Mesenchymal stem cell (in vitro differentiated cells and primary cell): ENCODE measurements at regions not wholly inside any gene's neighbourhood (a gene's known extent, or its start where the extent isn't known, plus 50 kb on each side); places are given as distances from the start of the nearest gene placed in this dataset.
A peak's percentile ranks its signal among the peaks of the same experiment; 100 is the strongest.

Experiments used
- DNase-seq: peaks from one replicate; pipeline ENCODE4 v3.0.0-alpha.2; 2013
- H2AFZ ChIP-seq: one replicate; pipeline ENCODE4 v1.6.1; 2013; ENCODE audit warnings: low read depth, mild to moderate bottlenecking, control low read depth, inconsistent platforms, low read length, moderate library complexity
- H2AK5ac ChIP-seq: 2 replicates; pipeline ENCODE4 v1.6.1; 2013; ENCODE audit warnings: low read length, moderate library complexity, mild to moderate bottlenecking, inconsistent platforms; ENCODE audit not compliant: severe bottlenecking
- H2BK120ac ChIP-seq: one replicate; pipeline ENCODE4 v1.6.1; 2013; ENCODE audit warnings: low read depth, mild to moderate bottlenecking, inconsistent platforms, low read length, moderate library complexity
- H2BK12ac ChIP-seq, 2 experiments: one replicate each; pipeline ENCODE4 v1.6.1; 2013; ENCODE audit warnings: inconsistent platforms in 2 of 2, low read length in 2 of 2, mild to moderate bottlenecking in 2 of 2, moderate library complexity in 2 of 2, control low read depth in 1 of 2
- H2BK15ac ChIP-seq: one replicate; pipeline ENCODE4 v1.6.1; 2013; ENCODE audit warnings: mild to moderate bottlenecking, low read depth, inconsistent platforms; ENCODE audit not compliant: poor library complexity, severe bottlenecking
- H2BK5ac ChIP-seq: 2 replicates; pipeline ENCODE4 v1.6.1; 2013; ENCODE audit warnings: low read depth, mild to moderate bottlenecking, low read length, control low read depth, inconsistent platforms; ENCODE audit not compliant: poor library complexity, severe bottlenecking
- H3K14ac ChIP-seq, 2 experiments: one replicate each; pipeline ENCODE4 v1.6.1; 2013; ENCODE audit warnings: inconsistent platforms in 2 of 2, low read length in 2 of 2, control low read depth in 1 of 2, mild to moderate bottlenecking in 1 of 2, moderate library complexity in 1 of 2
- H3K18ac ChIP-seq, 2 experiments: one replicate each; pipeline ENCODE4 v1.6.1; 2013; ENCODE audit warnings: inconsistent platforms in 2 of 2, low read length in 2 of 2, control low read depth in 1 of 2, low read depth in 1 of 2, mild to moderate bottlenecking in 1 of 2
- H3K23ac ChIP-seq, 2 experiments: one replicate each; pipeline ENCODE4 v1.6.1; 2013; ENCODE audit warnings: inconsistent platforms in 2 of 2, low read length in 2 of 2, mild to moderate bottlenecking in 2 of 2, moderate library complexity in 2 of 2, control low read depth in 1 of 2
- H3K27ac ChIP-seq: 2 replicates; pipeline ENCODE4 v1.5.1; 2013; ENCODE audit warnings: mild to moderate bottlenecking, moderate library complexity, low read length, control low read depth, inconsistent platforms; ENCODE audit not compliant: poor library complexity, severe bottlenecking
- H3K27me3 ChIP-seq, 2 experiments: 2 replicates each; pipeline versions ENCODE4 v1.6.1 to v1.7.0; 2013; ENCODE audit warnings: low read length in 2 of 2, mild to moderate bottlenecking in 2 of 2, moderate library complexity in 2 of 2, control low read depth in 1 of 2, inconsistent platforms in 1 of 2; ENCODE audit not compliant: control insufficient read depth in 1 of 2, insufficient read depth in 1 of 2
- H3K36me3 ChIP-seq, 2 experiments: 2 replicates each; pipeline versions ENCODE4 v1.6.1 to v1.7.0; 2013; ENCODE audit warnings: low read length in 2 of 2, control low read depth in 1 of 2, inconsistent platforms in 1 of 2, low read depth in 1 of 2, mild to moderate bottlenecking in 1 of 2; ENCODE audit not compliant: insufficient read depth in 2 of 2, control insufficient read depth in 1 of 2
- H3K4ac ChIP-seq, 2 experiments: one replicate each; pipeline ENCODE4 v1.6.1; 2013; ENCODE audit warnings: inconsistent platforms in 2 of 2, low read length in 2 of 2, mild to moderate bottlenecking in 2 of 2, moderate library complexity in 2 of 2, control low read depth in 1 of 2, low read depth in 1 of 2
- H3K4me1 ChIP-seq: 2 replicates; pipeline ENCODE4 v1.6.1; 2013; ENCODE audit warnings: low read depth, low read length, control low read depth; ENCODE audit not compliant: control insufficient read depth, insufficient read depth
- H3K4me2 ChIP-seq: 2 replicates; pipeline ENCODE4 v1.6.1; 2013; ENCODE audit warnings: low read length, mild to moderate bottlenecking, inconsistent platforms; ENCODE audit not compliant: poor library complexity, severe bottlenecking
- H3K4me3 ChIP-seq, 2 experiments: 2 replicates each; pipeline versions ENCODE4 v1.5.1 to v1.7.0; 2013; ENCODE audit warnings: low read length in 2 of 2, mild to moderate bottlenecking in 2 of 2, control low read depth in 1 of 2, low read depth in 1 of 2; ENCODE audit not compliant: insufficient read depth in 1 of 2
- H3K79me1 ChIP-seq: replicated peaks from 2 replicates; pipeline ENCODE4 v1.6.1; 2013; ENCODE audit warnings: mild to moderate bottlenecking, control low read depth, low read length, inconsistent platforms; ENCODE audit not compliant: poor library complexity, severe bottlenecking
- H3K9ac ChIP-seq: 2 replicates; pipeline ENCODE4 v1.7.0; 2013; ENCODE audit warnings: mild to moderate bottlenecking, low read length, moderate library complexity
- H3K9me3 ChIP-seq: 2 replicates; pipeline ENCODE4 v1.7.0; 2013; ENCODE audit warnings: mild to moderate bottlenecking, low read length; ENCODE audit not compliant: control insufficient read depth
- H4K8ac ChIP-seq: one replicate; pipeline ENCODE4 v1.6.1; 2013; ENCODE audit warnings: inconsistent platforms, mild to moderate bottlenecking, low read length, moderate library complexity
- H4K91ac ChIP-seq: one replicate; pipeline ENCODE4 v1.6.1; 2013; ENCODE audit warnings: mild to moderate bottlenecking, low read length, inconsistent platforms
- WGBS: methylation state at CpG from one replicate; pipeline ENCODE4 v1.1.7; 2013; ENCODE audit warnings: mixed read lengths; 5-methylcytosine and 5-hydroxymethylcytosine counted together

DNA sequence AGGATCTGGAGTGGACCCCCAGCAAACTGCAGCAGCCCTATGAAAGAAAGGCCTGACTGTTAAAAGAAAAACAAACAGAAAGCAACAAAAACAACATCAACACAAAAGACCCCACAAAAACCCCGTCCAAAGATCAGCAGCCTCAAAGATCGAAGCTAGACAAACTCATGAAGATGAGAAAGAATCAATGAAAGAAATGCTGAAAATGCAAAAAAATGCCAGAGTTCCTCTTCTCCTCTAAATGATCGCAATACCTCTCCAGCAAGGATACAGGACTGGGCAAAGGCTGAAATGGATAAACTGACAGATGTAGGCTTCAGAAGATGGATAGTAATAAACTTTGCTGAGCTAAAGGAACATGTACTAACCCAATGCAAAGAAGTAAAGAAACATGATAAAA, 526.3 kb upstream of the DAB2 start:
- Histone ChIP-seq H3K18ac (no peak overlapping the region), H3K14ac (no peak overlapping the region), H2BK5ac (no peak overlapping the region), H3K4ac (no peak overlapping the region), H4K91ac (peak overlapping the region; percentile 68), H2BK120ac (peak overlapping the region; percentile 49), H3K27me3 (no peaks in the 10 kb centered on the region), H3K23ac (no peak overlapping the region), H3K9ac (no peak overlapping the region), H2AFZ (no peak overlapping the region), H3K27ac (no peak overlapping the region), H3K4me1 (no peaks in the 10 kb centered on the region), H2BK15ac (no peak overlapping the region), H3K36me3 (no peaks in the 10 kb centered on the region), H3K79me1 (no peaks in the 10 kb centered on the region), H3K9me3 (no peaks in the 10 kb centered on the region), H3K4me2 (no peak overlapping the region), H4K8ac (no peak overlapping the region), H2AK5ac (no peak overlapping the region), H2BK12ac (no peak overlapping the region), H3K4me3 (no peak overlapping the region)
- DNase-seq, result no peak
- WGBS, result 93% methylated on average over 3 of the region's 3 CpGs

DNA sequence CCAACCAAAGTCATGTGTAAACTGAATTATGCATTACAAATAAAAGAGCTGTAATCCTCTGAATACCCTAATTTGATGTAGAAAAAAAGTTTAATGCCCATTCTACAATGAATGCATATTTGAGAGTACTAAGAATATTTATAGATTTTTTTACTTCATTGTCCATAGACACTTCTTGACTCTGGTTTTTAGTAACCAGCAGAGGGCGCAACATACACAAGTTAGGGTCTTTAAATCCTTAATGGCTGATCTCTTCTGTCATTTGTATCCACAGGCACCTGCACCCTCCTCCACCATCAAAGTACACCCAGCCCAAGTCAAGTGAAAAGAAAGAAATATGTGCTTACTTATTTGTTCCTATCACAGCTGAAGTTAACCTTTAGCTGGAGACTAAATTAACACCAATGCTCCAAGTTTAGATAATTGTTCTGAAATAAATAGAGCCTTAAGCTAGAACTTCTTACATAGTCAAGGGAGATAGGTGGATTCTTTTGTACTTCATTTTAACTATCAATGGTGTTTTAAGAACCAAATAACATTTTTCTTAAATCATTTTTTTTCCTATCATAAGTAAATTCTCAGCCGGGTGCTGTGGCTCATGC, 524.2 kb upstream of the DAB2 start:
- Histone ChIP-seq H2BK5ac (no peak overlapping the region), H2BK12ac (no peak overlapping the region), H2AK5ac (no peak overlapping the region), H4K91ac (no peak overlapping the region), H3K9me3 (no peaks in the 10 kb centered on the region), H3K18ac (no peak overlapping the region), H3K4me1 (no peaks in the 10 kb centered on the region), H2AFZ (no peak overlapping the region), H3K36me3 (no peaks in the 10 kb centered on the region), H3K14ac (no peak overlapping the region), H4K8ac (no peak overlapping the region), H2BK120ac (no peak overlapping the region), H3K9ac (no peak overlapping the region), H3K27me3 (no peaks in the 10 kb centered on the region), H3K4me3 (no peak overlapping the region), H3K79me1 (no peaks in the 10 kb centered on the region), H3K27ac (no peak overlapping the region), H3K23ac (no peak overlapping the region), H3K4ac (no peak overlapping the region), H3K4me2 (no peak overlapping the region), H2BK15ac (no peak overlapping the region)
- peak; percentile 76 for DNase-seq
- 48% methylated on average over 2 of the region's 2 CpGs for WGBS

DNA sequence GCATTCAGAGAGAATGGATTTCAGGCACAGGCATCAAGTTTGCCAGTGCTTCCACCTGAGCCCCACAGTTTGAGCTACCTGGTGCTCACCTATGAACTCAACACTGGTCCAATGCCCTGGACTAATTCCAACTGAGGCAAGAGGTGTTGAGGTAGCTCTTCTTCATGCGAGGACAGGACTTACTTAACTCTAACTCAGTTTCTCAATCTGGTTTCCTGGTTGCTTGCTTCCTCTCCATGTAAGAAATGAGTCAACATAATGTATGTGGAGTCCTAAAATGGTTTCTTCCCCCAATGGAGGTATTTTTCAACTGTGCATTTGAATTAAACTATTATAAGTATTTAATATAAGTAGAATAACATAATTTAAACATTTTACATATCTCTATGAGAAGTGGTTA, 523.6 kb upstream of the DAB2 start:
- H3K4me1 ChIP-seq, result no peaks in the 10 kb centered on the region
- no peak overlapping the region for H4K8ac ChIP-seq
- no peak overlapping the region for H4K91ac ChIP-seq
- no peak overlapping the region for H2AFZ ChIP-seq
- H2BK120ac ChIP-seq, result no peak overlapping the region
- H3K36me3 ChIP-seq, result no peaks in the 10 kb centered on the region
- H3K23ac ChIP-seq, result no peak overlapping the region
- 100% methylated on average over 1 of the region's 1 CpG for WGBS
- no peak overlapping the region for H3K14ac ChIP-seq
- peak overlapping the region in 1 of 2 experiments; percentile 49 for H3K4ac ChIP-seq
- no peaks in the 10 kb centered on the region for H3K79me1 ChIP-seq
- no peaks in the 10 kb centered on the region for H3K9me3 ChIP-seq
- no peak overlapping the region for H3K4me3 ChIP-seq
- H3K4me2 ChIP-seq, result no peak overlapping the region
- no peak overlapping the region for H2BK5ac ChIP-seq
- H3K18ac ChIP-seq, result no peak overlapping the region
- H2BK15ac ChIP-seq, result no peak overlapping the region
- no peak overlapping the region for H3K9ac ChIP-seq
- H2AK5ac ChIP-seq, result no peak overlapping the region
- no peak overlapping the region for H2BK12ac ChIP-seq
- no peak overlapping the region for H3K27ac ChIP-seq
- DNase-seq, result no peak
- H3K27me3 ChIP-seq, result no peaks in the 10 kb centered on the region

DNA sequence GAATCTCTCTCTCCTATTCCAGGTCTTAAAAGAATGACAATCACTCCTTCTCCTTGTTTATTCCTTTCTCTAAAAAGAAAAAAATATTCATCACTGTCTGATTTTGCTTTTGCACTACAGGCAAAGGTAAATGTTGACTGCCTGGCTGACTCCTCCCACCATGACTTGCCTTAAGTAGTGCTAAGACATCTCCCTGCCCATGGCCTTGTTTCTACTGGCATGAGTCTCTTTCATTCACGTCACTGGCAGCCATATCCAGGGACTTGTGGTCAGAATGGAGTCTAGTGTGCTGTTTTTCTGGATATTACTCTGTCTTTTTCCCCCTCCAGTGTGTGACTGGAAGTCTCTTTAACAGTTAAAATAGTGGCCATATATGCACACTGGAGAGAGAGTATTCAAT, 522.9 kb upstream of the DAB2 start:
- H3K4me2 ChIP-seq, result no peak overlapping the region
- no peak overlapping the region for H3K23ac ChIP-seq
- no peaks in the 10 kb centered on the region for H3K36me3 ChIP-seq
- no peak overlapping the region for H3K4me3 ChIP-seq
- no peak overlapping the region for H2BK120ac ChIP-seq
- no peak overlapping the region for H2AFZ ChIP-seq
- no peaks in the 10 kb centered on the region for H3K79me1 ChIP-seq
- H3K27me3 ChIP-seq, result no peaks in the 10 kb centered on the region
- no peak overlapping the region for H4K8ac ChIP-seq
- no peak overlapping the region for H2BK12ac ChIP-seq
- H2BK15ac ChIP-seq, result no peak overlapping the region
- no peak overlapping the region for H3K18ac ChIP-seq
- no peak overlapping the region for H3K4ac ChIP-seq
- no peaks in the 10 kb centered on the region for H3K4me1 ChIP-seq
- no peak overlapping the region for H2AK5ac ChIP-seq
- no peak overlapping the region for H3K9ac ChIP-seq
- H3K27ac ChIP-seq, result no peak overlapping the region
- 67% methylated on average over 1 of the region's 1 CpG for WGBS
- no peak for DNase-seq
- H2BK5ac ChIP-seq, result no peak overlapping the region
- no peaks in the 10 kb centered on the region for H3K9me3 ChIP-seq
- H4K91ac ChIP-seq, result no peak overlapping the region
- H3K14ac ChIP-seq, result no peak overlapping the region
